CD14-positive monocyte (primary cell): ENCODE measurements at regions not wholly inside any gene's neighbourhood (a gene's known extent, or its start where the extent isn't known, plus 50 kb on each side); places are given as distances from the start of the nearest gene placed in this dataset.

Experiments used
- DNase-seq, 3 donors: peaks; one replicate each; pipeline ENCODE4 v3.0.0-alpha.2; 2011 to 2022
- H2AFZ ChIP-seq: 2 replicates; pipeline ENCODE4 v1.6.0; 2012; ENCODE audit warnings: mild to moderate bottlenecking, low read depth, low read length, inconsistent platforms; ENCODE audit not compliant: insufficient read depth, poor library complexity, severe bottlenecking
- H3K27ac ChIP-seq, 2 donors: 1 replicate in 1 of 2; 2 replicates in 1 of 2; pipeline ENCODE4 v1.5.1; 2012 to 2013; ENCODE audit warnings: low read length in 2 of 2, control low read depth in 1 of 2, inconsistent platforms in 1 of 2, low read depth in 1 of 2, mild to moderate bottlenecking in 1 of 2
- H3K27me3 ChIP-seq, 2 donors: one replicate each; pipeline versions ENCODE4 v1.6.0 to v1.6.1; 2011 to 2013; ENCODE audit warnings: low read length in 2 of 2; ENCODE audit not compliant: control insufficient read depth in 2 of 2, insufficient read depth in 2 of 2
- H3K36me3 ChIP-seq, 2 donors: replicated peaks in 1 of 2; 1 replicate in 1 of 2; 2 replicates in 1 of 2; pipeline versions ENCODE4 v1.5.1 to v1.6.1; 2012 to 2013; ENCODE audit warnings: low read length in 2 of 2, control low read depth in 1 of 2, inconsistent platforms in 1 of 2, mild to moderate bottlenecking in 1 of 2; ENCODE audit not compliant: insufficient read depth in 2 of 2, control insufficient read depth in 1 of 2
- H3K4me1 ChIP-seq, 2 donors: 1 replicate in 1 of 2; 2 replicates in 1 of 2; pipeline versions ENCODE4 v1.5.1 to v1.6.1; 2012 to 2013; ENCODE audit warnings: low read length in 2 of 2, control low read depth in 1 of 2, inconsistent platforms in 1 of 2, mild to moderate bottlenecking in 1 of 2, moderate library complexity in 1 of 2; ENCODE audit not compliant: insufficient read depth in 2 of 2, control insufficient read depth in 1 of 2
- H3K4me2 ChIP-seq: replicated peaks from 2 replicates; pipeline ENCODE3; 2012; ENCODE audit warnings: low read length, moderate library complexity, mild to moderate bottlenecking; ENCODE audit not compliant: poor library complexity, severe bottlenecking; ENCODE audit errors: extremely low read depth
- H3K4me3 ChIP-seq, 3 experiments: fragments of 200-600 bp in 1 of 3; sonication (generic) in 1 of 3; replicated peaks in 1 of 3; 1 replicate in 2 of 3; 2 replicates in 1 of 3; pipeline ENCODE4 v1.5.1; 2011 to 2013; ENCODE audit warnings: low read length in 3 of 3, mild to moderate bottlenecking in 3 of 3, control low read depth in 2 of 3, low read depth in 2 of 3, inconsistent platforms in 1 of 3, moderate library complexity in 1 of 3
- H3K79me2 ChIP-seq: 2 replicates; pipeline ENCODE4 v1.6.0; 2012; ENCODE audit warnings: mild to moderate bottlenecking, control low read depth, inconsistent platforms, low read length, moderate library complexity; ENCODE audit not compliant: insufficient read depth
- H3K9ac ChIP-seq: 2 replicates; pipeline ENCODE4 v1.6.0; 2017; ENCODE audit warnings: low read length, mild to moderate bottlenecking; ENCODE audit not compliant: insufficient read depth, poor library complexity, severe bottlenecking
- H3K9me3 ChIP-seq, 2 donors: replicated peaks in 1 of 2; 1 replicate in 1 of 2; 2 replicates in 1 of 2; pipeline versions ENCODE4 v1.5.1 to v1.6.1; 2012 to 2013; ENCODE audit warnings: low read length in 2 of 2, control low read depth in 1 of 2; ENCODE audit not compliant: control insufficient read depth in 1 of 2, insufficient read depth in 1 of 2
- H4K20me1 ChIP-seq: 2 replicates; pipeline ENCODE4 v1.6.0; 2012; ENCODE audit warnings: mild to moderate bottlenecking, low read length, control low read depth, moderate library complexity; ENCODE audit not compliant: insufficient read depth
- H3K27ac Mint-ChIP-seq, 7 donors: one replicate each; pipeline ENCODE4 v1.8.0; 2020; ENCODE audit warnings: mild to moderate bottlenecking in 7 of 7, mixed read lengths in 7 of 7, moderate library complexity in 6 of 7, inconsistent platforms in 2 of 7
- H3K27me3 Mint-ChIP-seq, 3 donors: one replicate each; pipeline ENCODE4 v1.8.0; 2021 to 2022; ENCODE audit warnings: low read depth in 3 of 3, mild to moderate bottlenecking in 3 of 3, mixed read lengths in 3 of 3, moderate library complexity in 3 of 3, inconsistent platforms in 1 of 3
- H3K36me3 Mint-ChIP-seq, 2 donors: one replicate each; pipeline ENCODE4 v1.8.0; 2020; ENCODE audit warnings: mixed read lengths in 2 of 2, inconsistent platforms in 1 of 2, mild to moderate bottlenecking in 1 of 2
- H3K4me1 Mint-ChIP-seq: one replicate; pipeline ENCODE4 v1.8.0; 2020; ENCODE audit warnings: mild to moderate bottlenecking, mixed read lengths
- H3K4me3 Mint-ChIP-seq, 2 donors: one replicate each; pipeline ENCODE4 v1.8.0; 2020; ENCODE audit warnings: mild to moderate bottlenecking in 2 of 2, mixed read lengths in 2 of 2, moderate library complexity in 1 of 2
- H3K9me3 Mint-ChIP-seq, 7 donors: one replicate each; pipeline ENCODE4 v1.8.0; 2020 to 2022; ENCODE audit warnings: mixed read lengths in 7 of 7, mild to moderate bottlenecking in 6 of 7, moderate library complexity in 6 of 7, inconsistent platforms in 2 of 7
- WGBS: methylation state at CpG from one replicate; pipeline ENCODE4 v1.1.5; 2013; ENCODE audit warnings: missing lambda C conversion rate; ENCODE audit not compliant: insufficient coverage; 5-methylcytosine and 5-hydroxymethylcytosine counted together
- intact Hi-C, 2 donors: fragments of 100-400 bp; cut with micrococcal nuclease; formaldehyde crosslinking; loops; one replicate each; pipeline versions ENCODE4 v1.15.0 to v1.15.1; 2023
- TF ChIP-seq, protein P1 (sequence below): fragments of 200-600 bp; IDR thresholded peaks from one replicate; pipeline ENCODE4 v1.8.0; 2022; ENCODE audit warnings: antibody characterized with exemption, mild to moderate bottlenecking

- Histone ChIP-seq H2AFZ (no peak overlapping the region), H3K4me1 (no peaks in the 10 kb centered on the region), H3K4me3 (no peak overlapping the region), H4K20me1 (no peaks in the 10 kb centered on the region), H3K27me3 (no peaks in the 10 kb centered on the region), H3K27ac (no peak overlapping the region), H3K36me3 (no peaks in the 10 kb centered on the region), H3K4me2 (no peak overlapping the region), H3K79me2 (no peaks in the 10 kb centered on the region), H3K9ac (no peak overlapping the region), H3K9me3 (no peaks in the 10 kb centered on the region)
- WGBS = no CpG with 5 or more reads among the region's 4 CpGs
- intact Hi-C loops = loop anchor here in 1 of 2 donors (10.0 kb wide), 1 partner anchor 110 kb away; no protein-coding TSS in a partner anchor
- TF ChIP-seq, protein P1, sequence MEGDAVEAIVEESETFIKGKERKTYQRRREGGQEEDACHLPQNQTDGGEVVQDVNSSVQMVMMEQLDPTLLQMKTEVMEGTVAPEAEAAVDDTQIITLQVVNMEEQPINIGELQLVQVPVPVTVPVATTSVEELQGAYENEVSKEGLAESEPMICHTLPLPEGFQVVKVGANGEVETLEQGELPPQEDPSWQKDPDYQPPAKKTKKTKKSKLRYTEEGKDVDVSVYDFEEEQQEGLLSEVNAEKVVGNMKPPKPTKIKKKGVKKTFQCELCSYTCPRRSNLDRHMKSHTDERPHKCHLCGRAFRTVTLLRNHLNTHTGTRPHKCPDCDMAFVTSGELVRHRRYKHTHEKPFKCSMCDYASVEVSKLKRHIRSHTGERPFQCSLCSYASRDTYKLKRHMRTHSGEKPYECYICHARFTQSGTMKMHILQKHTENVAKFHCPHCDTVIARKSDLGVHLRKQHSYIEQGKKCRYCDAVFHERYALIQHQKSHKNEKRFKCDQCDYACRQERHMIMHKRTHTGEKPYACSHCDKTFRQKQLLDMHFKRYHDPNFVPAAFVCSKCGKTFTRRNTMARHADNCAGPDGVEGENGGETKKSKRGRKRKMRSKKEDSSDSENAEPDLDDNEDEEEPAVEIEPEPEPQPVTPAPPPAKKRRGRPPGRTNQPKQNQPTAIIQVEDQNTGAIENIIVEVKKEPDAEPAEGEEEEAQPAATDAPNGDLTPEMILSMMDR = no peak
- Mint-ChIP-seq H3K9me3 (peaks cover 0 to 2% (median 0%) of the 10 kb centered on the region in 7 donors), H3K4me3 (no peak overlapping the region), H3K27ac (no peak overlapping the region), H3K27me3 (peaks cover 0 to 1% (median 0%) of the 10 kb centered on the region in 3 donors), H3K36me3 (no peaks in the 10 kb centered on the region), H3K4me1 (peaks cover 3% of the 10 kb centered on the region)
- no peak for DNase-seq
These were observed 173.3 kb upstream of the RASSF8 start for GRCh38 chr12:25785134-25785533.

GRCh38 chr12:25787701-25788100 is 170.8 kb upstream of the RASSF8 start:
- H3K36me3 ChIP-seq = no peaks in the 10 kb centered on the region
- no peaks in the 10 kb centered on the region for H3K9me3 ChIP-seq
- TF ChIP-seq, protein P1 = no peak
- Mint-ChIP-seq H3K27me3 (peaks cover 0 to 1% (median 1%) of the 10 kb centered on the region in 3 donors), H3K36me3 (no peaks in the 10 kb centered on the region), H3K27ac (no peak overlapping the region), H3K4me3 (no peak overlapping the region), H3K9me3 (peaks cover 0 to 5% (median 0%) of the 10 kb centered on the region in 7 donors), H3K4me1 (peaks cover 3% of the 10 kb centered on the region)
- no peak overlapping the region for H3K4me2 ChIP-seq
- no peak overlapping the region for H3K27ac ChIP-seq
- H4K20me1 ChIP-seq = no peaks in the 10 kb centered on the region
- no peak for DNase-seq
- no peaks in the 10 kb centered on the region for H3K27me3 ChIP-seq
- H2AFZ ChIP-seq = no peak overlapping the region
- WGBS = no CpG with 5 or more reads among the region's 2 CpGs
- intact Hi-C loops = loop anchor here in 1 of 2 donors (10.0 kb wide), 1 partner anchor 113 kb away; no protein-coding TSS in a partner anchor
- H3K4me3 ChIP-seq = no peak overlapping the region
- H3K4me1 ChIP-seq = no peaks in the 10 kb centered on the region
- no peaks in the 10 kb centered on the region for H3K79me2 ChIP-seq
- H3K9ac ChIP-seq = no peak overlapping the region
